GM19397 (cell line): ENCODE measurements at regions not wholly inside any gene's neighbourhood (a gene's known extent, or its start where the extent isn't known, plus 50 kb on each side); places are given as distances from the start of the nearest gene placed in this dataset.
"Not testable (repeated sequence)": the region's sequence is repeated elsewhere in the genome, so short reads cannot be mapped to it uniquely, and the experiment has no call there.

ENCODE experiments used
- ATAC-seq: cut with Tn5 transposase; IDR thresholded peaks from one replicate; pipeline ENCODE4 v1.9.1; 2021; ENCODE audit warnings: mild to moderate bottlenecking, moderate library complexity; ENCODE audit not compliant: unreplicated experiment

GRCh38 chr2:180699657-180700361 is 280.6 kb upstream of the UBE2E3 start:
- no peak for ATAC-seq

DNA sequence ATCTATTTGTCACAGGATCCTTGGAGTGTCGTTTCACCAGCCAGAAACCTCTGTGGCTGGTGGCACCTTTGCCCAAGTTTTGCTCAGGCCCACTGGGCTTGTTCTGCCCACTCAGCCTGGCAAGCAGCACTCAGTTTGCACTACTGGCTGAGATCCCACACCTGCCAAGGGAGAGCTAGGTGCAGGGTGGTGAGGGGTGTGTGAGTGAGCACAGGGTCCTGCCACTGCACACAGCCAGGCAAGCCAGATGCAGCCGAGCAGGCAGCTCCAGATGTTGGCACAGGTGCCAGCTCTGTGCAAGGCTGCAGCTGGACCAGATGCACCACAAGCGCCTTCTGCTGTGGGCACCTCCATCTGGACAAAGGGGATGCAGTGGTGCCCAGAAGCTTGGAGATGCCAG is 281.7 kb upstream of the UBE2E3 start:
- no peak for ATAC-seq

DNA sequence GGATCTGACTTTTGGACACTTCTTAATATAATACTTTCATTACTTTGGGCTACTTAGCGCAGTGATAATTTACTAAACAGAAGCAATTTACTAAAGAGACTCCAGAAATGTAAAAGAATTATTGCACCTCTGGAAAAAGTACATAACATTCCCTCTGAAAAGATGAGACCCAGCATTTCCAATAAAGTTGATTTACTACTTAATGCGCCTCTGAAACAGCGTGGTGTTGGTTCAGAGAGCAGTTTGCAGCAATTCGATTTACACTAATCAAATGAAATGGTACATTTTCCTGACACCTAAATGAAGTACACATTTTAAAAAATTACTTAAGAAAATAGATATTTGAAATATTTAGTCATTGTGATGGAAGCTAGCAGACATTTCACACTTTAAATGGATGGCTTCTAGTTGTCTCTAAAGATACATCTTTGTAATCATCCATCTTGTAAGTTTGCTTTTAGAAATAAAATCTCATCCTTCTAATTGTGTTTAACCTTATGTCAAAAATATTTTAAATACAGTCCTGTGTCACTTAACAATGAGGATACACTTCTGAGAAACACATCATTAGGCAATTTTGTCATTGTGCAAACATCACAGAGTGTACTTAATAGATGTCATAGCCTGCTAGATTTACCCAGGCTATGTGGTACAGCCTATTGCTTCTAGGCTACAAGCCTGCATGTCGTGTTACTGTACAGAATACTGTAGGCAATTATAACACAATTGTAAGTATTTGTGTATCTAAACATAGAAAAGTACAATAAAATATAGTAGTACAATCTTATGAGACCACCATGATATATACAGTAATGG is 284.6 kb upstream of the UBE2E3 start:
- ATAC-seq = no peak

- no peak for ATAC-seq
Measured at GRCh38 chr2:180694445-180695421, 285.7 kb upstream of the UBE2E3 start.

- no peak for ATAC-seq
Measured at GRCh38 chr2:180692322-180692721, 288.1 kb upstream of the UBE2E3 start.

DNA sequence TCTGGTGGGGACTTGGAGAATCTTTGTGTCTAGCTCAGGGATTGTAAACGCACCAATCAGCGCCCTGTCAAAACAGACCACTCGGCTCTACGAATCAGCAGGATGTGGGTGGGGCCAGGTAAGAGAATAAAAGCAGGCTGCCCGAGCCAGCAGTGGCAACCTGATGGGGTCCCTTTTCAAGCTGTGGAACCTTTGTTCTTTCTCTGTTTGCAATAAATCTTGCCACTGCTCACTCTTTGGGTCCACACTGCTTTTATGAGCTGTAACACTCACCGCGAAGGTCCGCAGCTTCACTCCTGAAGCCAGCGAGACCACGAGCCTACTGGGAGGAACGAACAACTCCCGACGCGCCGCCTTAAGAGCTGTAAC is 288.6 kb upstream of the UBE2E3 start:
- ATAC-seq = not testable (repeated sequence)

- ATAC-seq = not testable (repeated sequence)
Measured at GRCh38 chr2:180691186-180691854, 289.1 kb upstream of the UBE2E3 start.

DNA sequence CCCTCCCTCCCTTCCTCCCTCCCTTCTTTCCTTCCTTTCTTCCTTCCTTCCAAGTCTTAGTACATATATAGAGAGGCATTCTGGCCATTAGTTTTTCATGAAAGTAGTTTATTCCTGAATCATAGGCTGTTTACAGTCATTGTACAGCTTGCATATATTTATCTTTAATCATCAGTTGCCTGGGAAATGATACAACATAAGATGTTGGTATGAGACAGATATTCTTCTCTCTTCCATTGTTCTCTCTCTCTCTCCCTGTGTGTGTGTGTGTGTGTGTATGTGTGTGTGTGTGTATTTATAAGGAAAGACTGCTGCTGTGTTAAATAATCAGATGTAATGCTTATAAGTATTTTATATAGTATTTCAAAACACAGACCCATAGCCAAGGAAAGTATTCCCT is 289.8 kb upstream of the UBE2E3 start:
- ATAC-seq = no peak

DNA sequence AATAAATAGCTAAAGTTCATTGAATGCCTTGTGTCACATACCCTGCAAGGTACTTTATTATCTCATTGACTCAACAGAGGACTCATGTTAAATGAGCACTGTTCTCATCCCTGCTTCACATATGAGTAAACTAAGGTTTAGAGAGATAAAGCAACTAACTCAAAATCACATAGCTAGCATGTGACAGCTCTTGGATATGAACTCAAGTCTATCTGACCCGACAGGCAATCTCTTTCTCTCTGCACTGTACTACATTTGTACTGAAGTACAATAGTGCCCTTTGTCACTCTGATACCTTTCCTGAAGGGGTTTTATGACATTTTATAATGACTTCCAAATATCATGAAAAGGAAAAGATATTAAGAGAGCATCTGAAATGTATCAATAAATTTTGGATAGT is 297.5 kb upstream of the UBE2E3 start:
- ATAC-seq = no peak

DNA sequence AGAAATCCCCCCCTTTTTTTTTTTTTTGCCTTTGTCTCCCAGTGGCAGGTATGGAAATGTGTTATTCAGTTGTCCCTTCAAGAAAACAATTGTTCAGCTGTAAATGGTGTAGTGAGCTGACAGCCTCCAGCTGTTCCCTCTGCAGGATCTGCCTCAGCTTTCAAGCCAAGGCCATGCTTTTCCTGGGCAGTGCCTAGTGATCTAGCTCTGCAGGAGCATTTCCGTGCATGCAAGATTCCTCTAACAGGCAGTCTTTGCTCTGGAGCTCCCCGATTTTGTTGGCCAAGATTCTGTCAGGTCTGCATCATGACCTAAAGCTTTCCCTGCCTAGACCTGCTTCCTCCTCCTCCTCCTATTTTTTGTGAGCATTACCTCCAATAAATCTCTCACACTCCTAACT is 300.7 kb upstream of the UBE2E3 start:
- ATAC-seq = no peak

GRCh38 chr2:180678625-180678972 is 301.8 kb upstream of the UBE2E3 start:
- ATAC-seq = no peak

- ATAC-seq = no peak
Measured at GRCh38 chr2:180677930-180678624, 302.3 kb upstream of the UBE2E3 start.

GRCh38 chr2:180677200-180677599 is 303.2 kb upstream of the UBE2E3 start:
- no peak for ATAC-seq

- no peak for ATAC-seq
Measured at GRCh38 chr2:180676520-180677025, 303.8 kb upstream of the UBE2E3 start.

GRCh38 chr2:180675170-180675569 is 305.2 kb upstream of the UBE2E3 start:
- no peak for ATAC-seq

GRCh38 chr2:180672377-180672776 is 308.0 kb upstream of the UBE2E3 start:
- ATAC-seq = no peak

GRCh38 chr2:180670302-180671003 is 310.0 kb upstream of the UBE2E3 start:
- ATAC-seq = no peak

- ATAC-seq = no peak
Measured at GRCh38 chr2:180669016-180669415, 311.4 kb upstream of the UBE2E3 start.

GRCh38 chr2:180664507-180664906 is 315.9 kb upstream of the UBE2E3 start:
- ATAC-seq = no peak
